Endothelial cell of umbilical vein (primary cell): ENCODE measurements at regions not wholly inside any gene's neighbourhood (a gene's known extent, or its start where the extent isn't known, plus 50 kb on each side); places are given as distances from the start of the nearest gene placed in this dataset.

Experiments used
- BruUV-seq: library from RNA; stranded (reverse); fragments of 400-500 nt; replicated peaks from 2 replicates; lab custom pipeline; 2021; lab: Mats Ljungman, UMichigan
- CTCF ChIA-PET: fragments of 300-600, 350-600 bp; sonication (Branson Sonifier 250); formaldehyde crosslinking; loops from one replicate; lab custom pipeline; 2021; ENCODE audit warnings: antibody characterized with exemption, inconsistent platforms; lab: Charles Lee
- POLR2A ChIA-PET: fragments of 300-600, 350-600 bp; sonication (Branson Sonifier 250); formaldehyde crosslinking; loops from one replicate; lab custom pipeline; 2021; ENCODE audit warnings: antibody characterized with exemption, inconsistent platforms; lab: Charles Lee
- DNase-seq: peaks from one replicate; pipeline ENCODE4 v3.0.0-alpha.2; 2011; ENCODE audit warnings: low read depth, low spot score
- FAIRE-seq: peaks from 2 replicates; lab custom pipeline; 2011; peaks lifted over from hg19 to GRCh38; lab: Jason Lieb, UNC
- H2AFZ ChIP-seq: 2 replicates; pipeline ENCODE4 v1.6.0; 2012; ENCODE audit warnings: low read depth, low read length, control low read depth, inconsistent platforms
- H3K27ac ChIP-seq: 2 replicates; pipeline ENCODE4 v1.5.1; 2011; ENCODE audit warnings: low read depth, mild to moderate bottlenecking, control low read depth, low read length, moderate library complexity; ENCODE audit not compliant: insufficient read depth
- H3K27me3 ChIP-seq, 2 experiments: 2 replicates each; pipeline versions ENCODE4 v1.6.0 to v1.6.1; 2011; ENCODE audit warnings: low read length in 2 of 2, mixed read lengths in 1 of 2; ENCODE audit not compliant: control insufficient read depth in 2 of 2, insufficient read depth in 2 of 2
- H3K36me3 ChIP-seq, 2 experiments: 2 replicates in 1 of 2; 3 replicates in 1 of 2; pipeline ENCODE4 v1.5.1; 2011; ENCODE audit warnings: low read length in 2 of 2, mild to moderate bottlenecking in 1 of 2, moderate library complexity in 1 of 2; ENCODE audit not compliant: control insufficient read depth in 2 of 2, insufficient read depth in 2 of 2; ENCODE audit errors: extremely low read depth in 1 of 2
- H3K4me1 ChIP-seq: 3 replicates; pipeline ENCODE4 v1.5.1; 2011; ENCODE audit warnings: mild to moderate bottlenecking, low read length; ENCODE audit not compliant: control insufficient read depth, insufficient read depth; ENCODE audit errors: extremely low read depth
- H3K4me2 ChIP-seq: 2 replicates; pipeline ENCODE4 v1.6.1; 2011; ENCODE audit warnings: low read length, control low read depth, mixed read lengths; ENCODE audit not compliant: insufficient read depth
- H3K4me3 ChIP-seq, 3 experiments: fragments of 200-600 bp in 1 of 3; sonication (generic), shearing (Covaris generic) in 1 of 3; replicated peaks in 1 of 3; 2 replicates each; pipeline ENCODE4 v1.5.1; 2011 to 2016; ENCODE audit warnings: control low read depth in 3 of 3, low read length in 3 of 3, mild to moderate bottlenecking in 2 of 3, inconsistent platforms in 1 of 3, low read depth in 1 of 3, moderate library complexity in 1 of 3; ENCODE audit not compliant: insufficient read depth in 1 of 3
- H3K79me2 ChIP-seq: 2 replicates; pipeline ENCODE4 v1.6.0; 2012; ENCODE audit warnings: low read length, inconsistent platforms; ENCODE audit not compliant: control insufficient read depth, insufficient read depth
- H3K9ac ChIP-seq: replicated peaks from 2 replicates; pipeline ENCODE3; 2011; ENCODE audit warnings: low read length, control low read depth; ENCODE audit not compliant: insufficient read depth; ENCODE audit errors: extremely low read depth
- H3K9me1 ChIP-seq: replicated peaks from 3 replicates; pipeline ENCODE4 v1.6.0; 2011; ENCODE audit warnings: mild to moderate bottlenecking, low read length; ENCODE audit not compliant: control insufficient read depth, insufficient read depth; ENCODE audit errors: extremely low read depth
- H3K9me3 ChIP-seq: replicated peaks from 2 replicates; pipeline ENCODE4 v1.5.1; 2012; ENCODE audit warnings: low read length, inconsistent platforms; ENCODE audit not compliant: control insufficient read depth, insufficient read depth
- H4K20me1 ChIP-seq: replicated peaks from 2 replicates; pipeline ENCODE3; 2011; ENCODE audit warnings: mild to moderate bottlenecking, low read length; ENCODE audit not compliant: control insufficient read depth, insufficient read depth; ENCODE audit errors: extremely low read depth
- CTCF ChIP-seq, 2 donors: IDR thresholded peaks; 1 replicate in 1 of 2; 2 replicates in 1 of 2; pipeline ENCODE4 v1.5.1; 2011; ENCODE audit warnings: low read length in 2 of 2, mild to moderate bottlenecking in 2 of 2, moderate library complexity in 2 of 2, control low read depth in 1 of 2, inconsistent platforms in 1 of 2, low read depth in 1 of 2; ENCODE audit not compliant: insufficient read depth in 1 of 2; ENCODE audit errors: extremely low read depth in 1 of 2
- EZH2 ChIP-seq: IDR thresholded peaks from 2 replicates; pipeline ENCODE4 v1.6.1; 2012; ENCODE audit warnings: borderline replicate concordance, low read depth, mild to moderate bottlenecking, moderate library complexity, low read length, inconsistent platforms; ENCODE audit not compliant: severe bottlenecking
- FOS ChIP-seq: IDR thresholded peaks from 2 replicates; pipeline ENCODE4 v1.6.1; 2011; ENCODE audit warnings: mild to moderate bottlenecking, low read length, moderate library complexity, borderline replicate concordance; ENCODE audit not compliant: insufficient read depth
- GATA2 ChIP-seq: IDR thresholded peaks from 2 replicates; pipeline ENCODE4 v1.7.0; 2011; ENCODE audit warnings: low read depth, mild to moderate bottlenecking, moderate library complexity, mixed read lengths, low read length; ENCODE audit not compliant: insufficient read length, insufficient read depth
- JUN ChIP-seq: IDR thresholded peaks from 2 replicates; pipeline ENCODE4 v1.6.1; 2011; ENCODE audit warnings: borderline replicate concordance, low read depth; ENCODE audit not compliant: insufficient read length, insufficient read depth
- MAX ChIP-seq: IDR thresholded peaks from 2 replicates; pipeline ENCODE4 v1.6.1; 2011; ENCODE audit not compliant: insufficient read depth, insufficient read length
- MYC ChIP-seq: IDR thresholded peaks from one replicate; pipeline ENCODE4 v1.6.1; 2011; ENCODE audit warnings: mild to moderate bottlenecking, low read depth, low read length
- POLR2A ChIP-seq: IDR thresholded peaks from 2 replicates; pipeline ENCODE4 v1.6.1; 2012; ENCODE audit warnings: low read depth, mild to moderate bottlenecking, control low read depth, low read length
- POLR2AphosphoS5 ChIP-seq: IDR thresholded peaks from 2 replicates; pipeline ENCODE4 v1.6.1; 2012; ENCODE audit warnings: low read depth, mild to moderate bottlenecking, control low read depth, low read length, moderate library complexity; ENCODE audit not compliant: insufficient read depth
- dilution Hi-C: fragments of 300-500 bp; cut with MboI; formaldehyde crosslinking; loops from one replicate; pipeline ENCODE4 v1.15.0; 2019; ENCODE audit warnings: low sequenced_read_pairs; ENCODE audit not compliant: extremely low pct_ligation_motif_present
- intact Hi-C: fragments of 100-400 bp; cut with micrococcal nuclease; formaldehyde crosslinking; loops from one replicate; pipeline ENCODE4 v1.10.0; 2022

- H3K4me2 ChIP-seq = no peak overlapping the region
- no peaks in the 10 kb centered on the region for H3K36me3 ChIP-seq
- no peak for DNase-seq
- no peaks in the 10 kb centered on the region for H3K27me3 ChIP-seq
- POLR2A ChIA-PET = no interaction called here
- H3K9me1 ChIP-seq = no peaks in the 10 kb centered on the region
- no peak overlapping the region for H3K27ac ChIP-seq
- no peaks in the 10 kb centered on the region for H4K20me1 ChIP-seq
- TF ChIP-seq POLR2A (no peak), JUN (no peak), MYC (no peak), GATA2 (no peak), EZH2 (no peak), MAX (no peak), FOS (no peak), CTCF (IDR thresholded peaks at IDR 0.05; ENCODE audit: extremely low read depth in 1 of 2, insufficient read depth in 1 of 2, low read depth in 1 of 2, low read length in 2 of 2) (no peak), POLR2AphosphoS5 (no peak)
- no peak overlapping the region for H3K9ac ChIP-seq
- no peaks in the 10 kb centered on the region for H3K9me3 ChIP-seq
- CTCF ChIA-PET = no interaction called here
- BruUV-seq = no TSS peak
- no peaks in the 10 kb centered on the region for H3K79me2 ChIP-seq
- H3K4me1 ChIP-seq = peaks cover 2% of the 10 kb centered on the region
- H2AFZ ChIP-seq = no peak overlapping the region
- dilution Hi-C loops = no loop called here
- H3K4me3 ChIP-seq = no peak overlapping the region
- intact Hi-C loops = no loop called here
- no peak for FAIRE-seq
Measured at GRCh38 chr3:106768941-106769480, 608.2 kb upstream of the CCDC54 start.
